IPS-20b (cell line): ENCODE measurements at regions not wholly inside any gene's neighbourhood (a gene's known extent, or its start where the extent isn't known, plus 50 kb on each side); places are given as distances from the start of the nearest gene placed in this dataset.

Experiments
- H3K27ac ChIP-seq: one replicate; pipeline ENCODE4 v1.5.1; 2013; ENCODE audit warnings: low read length
- H3K27me3 ChIP-seq: 2 replicates; pipeline ENCODE4 v1.6.1; 2013; ENCODE audit warnings: mild to moderate bottlenecking, low read length, inconsistent platforms; ENCODE audit not compliant: insufficient read depth
- H3K36me3 ChIP-seq: 2 replicates; pipeline ENCODE4 v1.6.1; 2013; ENCODE audit warnings: low read depth, mild to moderate bottlenecking, inconsistent platforms, low read length, moderate library complexity; ENCODE audit not compliant: insufficient read depth
- H3K4me1 ChIP-seq: 2 replicates; pipeline ENCODE4 v1.6.1; 2013; ENCODE audit warnings: mild to moderate bottlenecking, control low read depth, inconsistent platforms, low read length, moderate library complexity; ENCODE audit not compliant: insufficient read depth
- H3K4me3 ChIP-seq: 2 replicates; pipeline ENCODE4 v1.5.1; 2013; ENCODE audit warnings: mild to moderate bottlenecking, low read length, inconsistent platforms
- H3K9ac ChIP-seq: 2 replicates; pipeline ENCODE4 v1.6.1; 2013; ENCODE audit warnings: low read depth, mild to moderate bottlenecking, inconsistent platforms, low read length, moderate library complexity
- H3K9me3 ChIP-seq: 2 replicates; pipeline ENCODE4 v1.6.1; 2013; ENCODE audit warnings: mild to moderate bottlenecking, low read depth, low read length, inconsistent platforms; ENCODE audit not compliant: insufficient read depth

DNA sequence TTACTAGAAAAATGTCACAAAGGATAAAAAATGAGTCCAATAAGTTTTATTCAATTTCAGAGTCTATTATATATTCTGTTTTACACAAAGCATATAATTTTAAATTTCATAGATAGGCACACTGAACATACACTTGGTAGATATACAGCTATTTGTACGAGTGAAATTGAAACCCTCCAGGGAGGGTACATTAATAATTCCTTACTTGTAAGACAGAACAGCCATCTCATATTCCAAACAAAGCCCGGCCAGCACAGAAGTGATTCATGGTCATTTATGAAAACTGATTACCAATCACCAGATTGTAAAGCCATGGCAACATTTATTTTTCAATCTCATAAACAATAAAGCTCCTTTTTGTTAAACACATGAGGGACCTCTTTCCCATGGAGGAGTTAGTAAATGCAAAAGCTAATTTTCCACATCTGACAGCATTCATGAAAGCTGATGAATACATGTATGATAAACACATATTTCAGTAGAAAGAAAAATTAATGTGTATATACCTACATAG, 190.6 kb downstream of the TDRD15 start:
- no peaks in the 10 kb centered on the region for H3K4me1 ChIP-seq
- no peaks in the 10 kb centered on the region for H3K9me3 ChIP-seq
- no peak overlapping the region for H3K9ac ChIP-seq
- H3K36me3 ChIP-seq, result no peaks in the 10 kb centered on the region
- H3K27ac ChIP-seq, result no peak overlapping the region
- H3K4me3 ChIP-seq, result no peak overlapping the region
- no peaks in the 10 kb centered on the region for H3K27me3 ChIP-seq

- Histone ChIP-seq H3K27me3 (no peaks in the 10 kb centered on the region), H3K36me3 (no peaks in the 10 kb centered on the region), H3K4me1 (no peaks in the 10 kb centered on the region), H3K4me3 (no peak overlapping the region), H3K9me3 (no peaks in the 10 kb centered on the region), H3K27ac (no peak overlapping the region), H3K9ac (no peak overlapping the region)
These were observed 193.4 kb downstream of the TDRD15 start for GRCh38 chr2:21317131-21317530.

DNA sequence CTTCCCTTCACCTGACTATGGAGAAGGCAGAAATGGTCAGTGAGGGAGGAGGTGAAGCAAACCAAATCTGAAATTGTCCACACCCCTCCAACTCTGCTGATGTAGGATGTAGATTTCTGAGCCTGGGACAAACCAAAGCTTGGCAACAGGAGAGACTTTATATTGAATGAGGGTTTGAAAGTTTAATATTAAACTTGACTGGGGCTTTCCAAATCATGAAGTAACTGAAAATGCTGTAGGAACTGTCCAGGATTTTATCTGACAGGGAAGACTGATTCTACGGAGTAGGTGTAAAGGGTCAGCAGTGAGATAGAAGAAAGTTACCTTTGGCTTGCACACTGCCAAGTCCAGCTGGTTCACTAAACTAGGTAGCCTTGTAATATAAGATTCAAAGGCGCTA, 194.5 kb downstream of the TDRD15 start:
- H3K36me3 ChIP-seq, result no peaks in the 10 kb centered on the region

GRCh38 chr2:21326152-21326551, 202.4 kb downstream of the TDRD15 start:
- H3K4me3 ChIP-seq, result no peak overlapping the region
- H3K9ac ChIP-seq, result no peak overlapping the region
- no peaks in the 10 kb centered on the region for H3K9me3 ChIP-seq
- no peaks in the 10 kb centered on the region for H3K36me3 ChIP-seq
- no peaks in the 10 kb centered on the region for H3K27me3 ChIP-seq
- no peaks in the 10 kb centered on the region for H3K4me1 ChIP-seq
- H3K27ac ChIP-seq, result no peak overlapping the region

More for the DNA sequence above, 194.5 kb downstream of the TDRD15 start:
- no peak overlapping the region for H3K4me3 ChIP-seq
- H3K4me1 ChIP-seq, result no peaks in the 10 kb centered on the region
- H3K9ac ChIP-seq, result no peak overlapping the region
- no peak overlapping the region for H3K27ac ChIP-seq
- no peaks in the 10 kb centered on the region for H3K9me3 ChIP-seq
- H3K27me3 ChIP-seq, result no peaks in the 10 kb centered on the region

DNA sequence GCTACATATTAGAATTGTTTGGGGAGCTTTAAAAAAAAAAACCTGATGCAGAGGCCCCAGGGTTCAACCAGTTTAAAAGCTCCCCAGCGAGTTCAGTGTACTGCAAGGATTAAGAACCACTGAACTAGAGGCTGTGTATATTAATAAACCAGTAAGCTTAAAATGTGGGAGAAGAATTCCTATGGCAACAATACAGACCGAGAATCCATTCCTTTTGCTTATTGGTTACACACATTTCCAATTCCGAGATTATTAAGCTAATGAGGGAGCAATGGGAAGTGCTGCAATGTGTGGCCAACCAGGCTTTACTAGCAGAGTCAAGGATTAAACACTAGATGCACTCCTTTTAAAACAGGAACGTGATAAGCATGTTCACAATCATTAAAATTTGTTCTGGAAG, 204.4 kb downstream of the TDRD15 start:
- no peak overlapping the region for H3K4me3 ChIP-seq
- no peak overlapping the region for H3K9ac ChIP-seq
- H3K27me3 ChIP-seq, result no peaks in the 10 kb centered on the region
- H3K4me1 ChIP-seq, result peaks cover 5% of the 10 kb centered on the region
- no peaks in the 10 kb centered on the region for H3K9me3 ChIP-seq
- H3K36me3 ChIP-seq, result no peaks in the 10 kb centered on the region
- no peak overlapping the region for H3K27ac ChIP-seq

- Histone ChIP-seq H3K27me3 (no peaks in the 10 kb centered on the region), H3K9me3 (peaks cover 6% of the 10 kb centered on the region; the same call in 1 of the 2 replicates), H3K4me1 (peaks cover 6% of the 10 kb centered on the region), H3K4me3 (no peak overlapping the region), H3K9ac (no peak overlapping the region), H3K36me3 (no peaks in the 10 kb centered on the region), H3K27ac (no peak overlapping the region)
These were observed 207.1 kb downstream of the TDRD15 start for GRCh38 chr2:21330786-21331391.

DNA sequence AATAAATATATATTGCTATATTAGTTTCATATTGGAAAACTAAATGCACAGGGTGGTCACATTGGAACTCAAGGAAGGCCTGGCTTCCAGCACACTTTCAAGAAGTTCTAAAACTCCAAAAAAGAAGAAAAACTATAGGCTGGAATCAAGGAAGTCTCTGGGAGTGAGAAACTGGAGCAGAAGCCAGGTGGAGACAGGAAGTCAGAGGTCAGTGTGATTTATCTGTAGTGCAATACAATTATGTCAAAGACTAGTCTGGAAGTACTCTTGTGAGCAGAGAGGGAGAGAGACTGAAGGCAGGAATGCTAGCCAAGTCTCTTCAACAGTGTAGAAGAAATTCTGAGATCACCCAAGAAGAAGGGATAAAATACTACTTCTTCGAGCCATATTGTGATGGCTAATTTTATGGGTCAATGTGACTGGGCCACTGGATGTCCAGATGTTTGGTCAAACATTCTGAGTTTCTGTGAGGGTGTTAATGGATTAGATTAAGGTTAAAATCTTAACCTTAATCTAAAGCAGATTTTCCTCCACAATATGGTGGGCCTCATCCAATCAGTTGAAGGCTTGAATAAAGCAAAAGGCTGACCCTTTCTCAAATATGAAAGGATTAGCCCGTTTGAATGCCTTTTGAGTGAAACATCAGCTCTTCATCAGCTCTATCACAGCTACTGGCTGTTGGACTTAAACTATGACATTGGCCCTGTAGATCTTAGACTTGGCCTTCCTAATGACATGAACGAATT, 208.0 kb downstream of the TDRD15 start:
- no peaks in the 10 kb centered on the region for H3K36me3 ChIP-seq
- H3K9me3 ChIP-seq, result peaks cover 8% of the 10 kb centered on the region; the same call in 1 of the 2 replicates
- no peak overlapping the region for H3K4me3 ChIP-seq
- H3K27me3 ChIP-seq, result no peaks in the 10 kb centered on the region
- no peak overlapping the region for H3K27ac ChIP-seq
- H3K9ac ChIP-seq, result no peak overlapping the region
- H3K4me1 ChIP-seq, result peaks cover 6% of the 10 kb centered on the region

DNA sequence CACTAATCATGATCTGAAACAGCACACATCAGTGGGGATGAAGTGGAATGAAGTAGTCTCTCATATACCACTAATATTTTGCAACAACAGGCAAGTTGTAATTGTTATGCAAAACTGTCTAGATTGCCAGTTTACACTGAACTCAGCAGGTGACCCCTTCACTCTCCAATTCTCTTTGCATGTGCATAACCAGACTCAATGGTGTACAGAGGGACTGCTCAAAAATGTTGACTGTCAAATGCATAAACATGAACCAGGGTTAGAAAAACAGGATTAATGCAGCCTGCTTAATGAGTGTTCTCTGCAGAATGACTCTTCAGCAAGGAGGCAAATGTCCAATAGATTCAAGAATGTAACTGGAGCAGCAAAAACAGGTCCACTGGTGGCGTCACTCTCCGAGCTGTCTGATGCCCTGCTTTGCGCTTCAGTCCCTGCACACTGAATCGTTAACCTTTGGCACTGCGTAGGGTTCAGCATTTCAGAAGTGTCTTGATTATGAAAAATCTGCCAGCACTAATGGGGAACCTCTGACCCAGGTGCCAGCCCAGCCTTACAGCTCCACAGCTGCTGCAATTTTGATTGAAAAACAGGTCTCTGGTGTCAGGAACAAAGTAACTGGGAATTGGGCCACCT, 209.3 kb downstream of the TDRD15 start:
- Histone ChIP-seq H3K27me3 (no peaks in the 10 kb centered on the region), H3K4me3 (no peak overlapping the region), H3K9ac (no peak overlapping the region), H3K27ac (no peak overlapping the region), H3K9me3 (peaks cover 11% of the 10 kb centered on the region), H3K4me1 (peaks cover 6% of the 10 kb centered on the region), H3K36me3 (no peaks in the 10 kb centered on the region)

- peaks cover 11% of the 10 kb centered on the region for H3K9me3 ChIP-seq
- H3K4me3 ChIP-seq, result no peak overlapping the region
- H3K4me1 ChIP-seq, result peaks cover 6% of the 10 kb centered on the region
- H3K27me3 ChIP-seq, result no peaks in the 10 kb centered on the region
- no peak overlapping the region for H3K27ac ChIP-seq
- no peaks in the 10 kb centered on the region for H3K36me3 ChIP-seq
- no peak overlapping the region for H3K9ac ChIP-seq
These were observed 209.9 kb downstream of the TDRD15 start for GRCh38 chr2:21333684-21334083.

- H3K4me1 ChIP-seq, result no peaks in the 10 kb centered on the region
- no peak overlapping the region for H3K4me3 ChIP-seq
- no peak overlapping the region for H3K9ac ChIP-seq
- H3K9me3 ChIP-seq, result peaks cover 4% of the 10 kb centered on the region; the same call in 1 of the 2 replicates
- no peaks in the 10 kb centered on the region for H3K36me3 ChIP-seq
- no peaks in the 10 kb centered on the region for H3K27me3 ChIP-seq
- H3K27ac ChIP-seq, result no peak overlapping the region
These were observed 223.2 kb downstream of the TDRD15 start for GRCh38 chr2:21346984-21347383.

DNA sequence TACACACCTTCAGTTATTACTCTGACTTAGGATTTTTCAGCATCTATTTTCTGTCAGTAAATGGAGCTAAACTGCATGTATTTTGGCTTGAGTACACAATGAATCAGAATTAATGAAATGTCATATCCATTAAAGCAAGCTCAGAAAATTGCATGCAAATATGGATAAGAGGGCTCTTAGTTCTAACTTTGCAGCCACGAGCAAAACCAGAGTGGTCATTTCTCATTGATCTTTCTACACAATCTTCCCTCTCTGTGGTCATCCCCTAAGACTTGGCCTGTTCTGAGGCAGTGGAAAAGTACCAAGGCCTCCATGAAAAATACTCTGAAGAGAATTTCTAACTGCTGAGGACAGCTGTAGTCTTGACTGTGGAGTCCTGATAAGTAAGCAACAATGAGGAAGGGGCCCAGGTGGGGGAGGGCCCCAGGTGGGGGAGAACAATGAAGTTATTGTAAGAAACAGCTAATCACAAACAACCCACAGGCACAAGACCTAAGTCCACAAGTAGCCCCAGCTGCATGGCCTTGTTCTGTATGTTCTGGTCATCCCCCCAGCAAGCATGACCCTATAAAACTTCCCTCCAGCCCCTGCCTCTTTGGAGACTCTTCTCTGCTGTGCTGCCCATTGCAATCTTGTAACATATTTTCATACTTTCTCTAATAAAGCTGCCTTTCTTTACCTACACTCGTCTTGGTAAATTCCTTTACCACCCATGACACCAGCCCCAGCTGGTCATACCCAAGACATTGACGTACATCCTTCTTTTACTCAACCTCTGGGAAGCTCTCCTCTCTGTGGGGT, 230.3 kb downstream of the TDRD15 start:
- Histone ChIP-seq H3K4me1 (no peaks in the 10 kb centered on the region), H3K9me3 (peaks cover 14% of the 10 kb centered on the region), H3K27me3 (no peaks in the 10 kb centered on the region), H3K9ac (no peak overlapping the region), H3K27ac (no peak overlapping the region), H3K4me3 (no peak overlapping the region), H3K36me3 (no peaks in the 10 kb centered on the region)
